ENCODE measurements at regions not wholly inside any gene's neighbourhood (a gene's known extent, or its start where the extent isn't known, plus 50 kb on each side); places are given as distances from the start of the nearest gene placed in this dataset.

- TF ChIP-seq CTCF (IDR thresholded peaks at IDR 0.05; ENCODE audit: low read depth, low read length) = no peak
- TF ChIP-seq EZH2phosphoT487 (IDR thresholded peaks at IDR 0.05; ENCODE audit: low read depth) = no peak
Measured at GRCh38 chr9:93818237-93818636, 136.9 kb downstream of the BARX1 start.
